Liver (tissue), 8 donors: ENCODE measurements at regions not wholly inside any gene's neighbourhood (a gene's known extent, or its start where the extent isn't known, plus 50 kb on each side); places are given as distances from the start of the nearest gene placed in this dataset.
A peak's percentile ranks its signal among the peaks of the same experiment; 100 is the strongest.

ENCODE experiments used
- DNase-seq: peaks from one replicate; pipeline ENCODE4 v3.0.0-alpha.2; 2017; ENCODE audit warnings: low spot score
- H3K27ac ChIP-seq, 2 donors: one replicate each; pipeline ENCODE4 v1.7.0; 2013; ENCODE audit warnings: inconsistent platforms in 2 of 2, low read length in 2 of 2, control low read depth in 1 of 2, low read depth in 1 of 2, mild to moderate bottlenecking in 1 of 2
- H3K27me3 ChIP-seq, 4 donors: one replicate each; pipeline versions ENCODE4 v1.6.1 to v1.7.0; 2013; ENCODE audit warnings: low read length in 3 of 4, inconsistent platforms in 1 of 4, mild to moderate bottlenecking in 1 of 4, moderate library complexity in 1 of 4; ENCODE audit not compliant: control insufficient read depth in 4 of 4, insufficient read depth in 4 of 4
- H3K36me3 ChIP-seq, 4 donors: one replicate each; pipeline versions ENCODE4 v1.6.1 to v1.7.0; 2013; ENCODE audit warnings: low read length in 3 of 4, mild to moderate bottlenecking in 3 of 4, low read depth in 1 of 4, moderate library complexity in 1 of 4; ENCODE audit not compliant: control insufficient read depth in 4 of 4, insufficient read depth in 3 of 4
- H3K4me1 ChIP-seq, 4 donors: one replicate each; pipeline versions ENCODE4 v1.6.1 to v1.7.0; 2013; ENCODE audit warnings: low read length in 3 of 4, mild to moderate bottlenecking in 3 of 4, moderate library complexity in 1 of 4; ENCODE audit not compliant: control insufficient read depth in 4 of 4, insufficient read depth in 4 of 4
- H3K4me3 ChIP-seq, 3 donors: one replicate each; pipeline versions ENCODE4 v1.6.1 to v1.7.0; 2013; ENCODE audit warnings: low read length in 3 of 3, control low read depth in 1 of 3, low read depth in 1 of 3, mild to moderate bottlenecking in 1 of 3
- H3K9ac ChIP-seq, 2 donors: one replicate each; pipeline ENCODE4 v1.7.0; 2013; ENCODE audit warnings: low read length in 2 of 2, mild to moderate bottlenecking in 2 of 2, moderate library complexity in 2 of 2, control low read depth in 1 of 2, low read depth in 1 of 2
- H3K9me3 ChIP-seq, 4 donors: one replicate each; pipeline versions ENCODE4 v1.6.1 to v1.7.0; 2013; ENCODE audit warnings: low read length in 3 of 4; ENCODE audit not compliant: control insufficient read depth in 4 of 4
- FOXA1 ChIP-seq: IDR thresholded peaks from 2 replicates; pipeline ENCODE4 v1.6.1; 2016; ENCODE audit warnings: antibody characterized with exemption
- FOXA2 ChIP-seq: IDR thresholded peaks from 2 replicates; pipeline ENCODE4 v1.6.1; 2016; ENCODE audit warnings: antibody characterized with exemption
- HNF4A ChIP-seq, 2 donors: conservative IDR thresholded peaks; 2 replicates each; pipeline ENCODE4 v1.6.1; 2016; ENCODE audit warnings: antibody characterized with exemption in 2 of 2, mild to moderate bottlenecking in 2 of 2
- HNF4G ChIP-seq: IDR thresholded peaks from 2 replicates; pipeline ENCODE4 v1.6.1; 2016; ENCODE audit warnings: antibody characterized with exemption
- JUND ChIP-seq, 2 donors: IDR thresholded peaks; 2 replicates each; pipeline ENCODE4 v1.6.1; 2016; ENCODE audit warnings: antibody characterized with exemption in 2 of 2
- RAD21 ChIP-seq, 2 donors: IDR thresholded peaks; 2 replicates each; pipeline ENCODE4 v1.6.1; 2016; ENCODE audit warnings: antibody characterized with exemption in 2 of 2, mild to moderate bottlenecking in 2 of 2
- RXRA ChIP-seq, 2 donors: IDR thresholded peaks; 2 replicates each; pipeline ENCODE4 v1.6.1; 2017 to 2018; ENCODE audit warnings: antibody characterized with exemption in 2 of 2, mild to moderate bottlenecking in 1 of 2
- TAF1 ChIP-seq: conservative IDR thresholded peaks from 2 replicates; pipeline ENCODE4 v1.6.1; 2016; ENCODE audit warnings: antibody characterized with exemption, mild to moderate bottlenecking
- WGBS: extraction: QIAGEN DNeasy Blood & Tissue Kit; methylation state at CpG from one replicate; pipeline ENCODE4 v1.1.7; 2013; 5-methylcytosine and 5-hydroxymethylcytosine counted together
- TF ChIP-seq, protein P1 (sequence below): fragments of 150-350 bp; IDR thresholded peaks from 2 replicates; pipeline ENCODE4 v1.5.1; 2017; ENCODE audit warnings: improper control_type of control experiment, low read depth, low read length; ENCODE audit not compliant: missing input control
- TF ChIP-seq, protein P2 (sequence below): IDR thresholded peaks from 2 replicates; pipeline ENCODE4 v1.6.1; 2016; ENCODE audit warnings: antibody characterized with exemption
- TF ChIP-seq, protein P3 (sequence below): IDR thresholded peaks from 2 replicates; pipeline ENCODE4 v1.6.1; 2016; ENCODE audit warnings: antibody characterized with exemption
- donor health status: healthy.
- donor health status: healthy.
- donor health status: healthy.
- donor health status: healthy.
- donor health status: healthy.

GRCh38 chr15:70299931-70300869 lies 202.5 kb upstream of the TLE3 start:
- Histone ChIP-seq H3K27ac (no peak overlapping the region), H3K4me1 (no peaks in the 10 kb centered on the region), H3K27me3 (no peaks in the 10 kb centered on the region), H3K9me3 (peaks cover 0 to 5% (median 2%) of the 10 kb centered on the region in 4 donors), H3K9ac (no peak overlapping the region), H3K36me3 (no peaks in the 10 kb centered on the region), H3K4me3 (no peak overlapping the region)
- 88% methylated on average over 13 of the region's 13 CpGs for WGBS
- TF ChIP-seq, protein P1, sequence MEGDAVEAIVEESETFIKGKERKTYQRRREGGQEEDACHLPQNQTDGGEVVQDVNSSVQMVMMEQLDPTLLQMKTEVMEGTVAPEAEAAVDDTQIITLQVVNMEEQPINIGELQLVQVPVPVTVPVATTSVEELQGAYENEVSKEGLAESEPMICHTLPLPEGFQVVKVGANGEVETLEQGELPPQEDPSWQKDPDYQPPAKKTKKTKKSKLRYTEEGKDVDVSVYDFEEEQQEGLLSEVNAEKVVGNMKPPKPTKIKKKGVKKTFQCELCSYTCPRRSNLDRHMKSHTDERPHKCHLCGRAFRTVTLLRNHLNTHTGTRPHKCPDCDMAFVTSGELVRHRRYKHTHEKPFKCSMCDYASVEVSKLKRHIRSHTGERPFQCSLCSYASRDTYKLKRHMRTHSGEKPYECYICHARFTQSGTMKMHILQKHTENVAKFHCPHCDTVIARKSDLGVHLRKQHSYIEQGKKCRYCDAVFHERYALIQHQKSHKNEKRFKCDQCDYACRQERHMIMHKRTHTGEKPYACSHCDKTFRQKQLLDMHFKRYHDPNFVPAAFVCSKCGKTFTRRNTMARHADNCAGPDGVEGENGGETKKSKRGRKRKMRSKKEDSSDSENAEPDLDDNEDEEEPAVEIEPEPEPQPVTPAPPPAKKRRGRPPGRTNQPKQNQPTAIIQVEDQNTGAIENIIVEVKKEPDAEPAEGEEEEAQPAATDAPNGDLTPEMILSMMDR, result no peak
- TF ChIP-seq, protein P2, sequence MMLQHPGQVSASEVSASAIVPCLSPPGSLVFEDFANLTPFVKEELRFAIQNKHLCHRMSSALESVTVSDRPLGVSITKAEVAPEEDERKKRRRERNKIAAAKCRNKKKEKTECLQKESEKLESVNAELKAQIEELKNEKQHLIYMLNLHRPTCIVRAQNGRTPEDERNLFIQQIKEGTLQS, result no peak
- no peak for TF ChIP-seq RXRA (IDR thresholded peaks at IDR 0.05)
- peak in 1 of 2 donors; percentile 36 for TF ChIP-seq HNF4A (conservative IDR thresholded peaks at IDR 0.05)
- no peak for DNase-seq

DNA sequence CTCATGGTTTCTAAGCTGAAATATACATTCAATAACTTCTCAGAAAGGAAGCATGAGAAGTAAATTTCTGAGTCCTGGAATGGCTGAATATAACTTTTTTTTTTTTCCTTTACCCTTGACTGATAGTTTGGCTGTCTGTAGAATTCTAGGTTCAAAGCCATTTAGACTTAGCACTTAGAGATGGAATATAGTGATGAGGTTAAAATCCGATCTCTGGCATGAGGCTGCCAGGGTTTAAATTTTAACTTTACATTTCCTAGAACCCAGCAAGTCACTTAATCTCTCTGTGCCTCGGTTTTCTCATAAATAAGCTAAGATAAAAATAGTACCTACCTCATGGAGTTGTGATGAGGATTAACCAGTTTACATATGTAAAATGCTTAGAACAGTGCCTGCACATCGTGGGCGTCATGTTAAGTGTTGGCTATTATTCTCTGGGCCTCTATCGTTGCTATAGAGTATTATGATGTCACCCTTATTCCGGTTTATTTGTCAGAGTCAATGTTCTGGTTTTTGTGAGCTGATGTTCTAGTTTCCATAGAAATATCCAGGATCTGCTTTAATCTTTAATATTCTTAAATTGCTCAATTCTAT lies 199.8 kb upstream of the TLE3 start:
- peak in 1 of 2 donors; percentile 54 for TF ChIP-seq HNF4A (conservative IDR thresholded peaks at IDR 0.05)
- no peak for TF ChIP-seq FOXA2
- WGBS, result 76% methylated on average over 6 of the region's 6 CpGs
- H3K27me3 ChIP-seq, result no peaks in the 10 kb centered on the region
- no peaks in the 10 kb centered on the region for H3K9me3 ChIP-seq
- H3K4me1 ChIP-seq, result no peaks in the 10 kb centered on the region
- no peaks in the 10 kb centered on the region for H3K36me3 ChIP-seq
- no peak overlapping the region for H3K4me3 ChIP-seq
- DNase-seq, result no peak
- H3K9ac ChIP-seq, result no peak overlapping the region
- H3K27ac ChIP-seq, result no peak overlapping the region

DNA sequence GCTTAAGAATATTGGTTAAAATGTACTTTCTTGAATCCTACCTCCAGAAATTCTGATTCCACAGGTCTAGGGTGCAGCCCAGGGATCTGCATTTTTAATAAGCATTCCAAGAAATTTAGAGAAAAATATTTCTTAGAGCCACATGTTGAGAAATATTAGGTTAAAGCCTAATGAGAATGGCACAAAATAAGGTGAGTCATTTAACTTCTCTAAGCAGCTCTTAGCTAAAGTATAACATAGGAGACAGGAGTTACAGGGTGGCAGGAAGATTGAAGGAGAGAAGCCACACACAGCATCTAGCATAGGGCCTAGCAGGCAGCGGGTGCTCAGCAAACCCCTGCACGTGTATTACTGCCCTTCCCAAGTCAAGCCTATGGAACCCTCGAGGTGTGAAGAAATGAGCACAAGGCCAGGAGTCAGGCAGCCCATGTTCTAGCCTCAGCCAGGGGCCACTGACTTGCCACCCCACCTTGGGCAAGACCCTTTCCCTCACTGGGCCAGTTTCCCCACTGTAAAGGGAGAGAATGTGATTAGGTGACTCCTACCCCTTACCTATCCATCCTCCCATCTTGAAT lies 197.1 kb upstream of the TLE3 start:
- no peak overlapping the region for H3K9ac ChIP-seq
- H3K27ac ChIP-seq, result no peak overlapping the region
- H3K27me3 ChIP-seq, result no peaks in the 10 kb centered on the region
- no peaks in the 10 kb centered on the region for H3K9me3 ChIP-seq
- DNase-seq, result no peak
- WGBS, result 94% methylated on average over 3 of the region's 3 CpGs
- H3K4me1 ChIP-seq, result peaks cover 0 to 2% (median 0%) of the 10 kb centered on the region in 4 donors
- no peaks in the 10 kb centered on the region for H3K36me3 ChIP-seq
- TF ChIP-seq HNF4G (no peak), FOXA1 (no peak), TAF1 (no peak), JUND (IDR thresholded peaks at IDR 0.05) (no peak), RAD21 (IDR thresholded peaks at IDR 0.05) (no peak), RXRA (IDR thresholded peaks at IDR 0.05) (no peak)
- TF ChIP-seq, protein P2, result no peak
- TF ChIP-seq, protein P3, sequence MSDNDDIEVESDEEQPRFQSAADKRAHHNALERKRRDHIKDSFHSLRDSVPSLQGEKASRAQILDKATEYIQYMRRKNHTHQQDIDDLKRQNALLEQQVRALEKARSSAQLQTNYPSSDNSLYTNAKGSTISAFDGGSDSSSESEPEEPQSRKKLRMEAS, result no peak
- H3K4me3 ChIP-seq, result no peak overlapping the region
